ENCODE measurements at regions not wholly inside any gene's neighbourhood (a gene's known extent, or its start where the extent isn't known, plus 50 kb on each side); places are given as distances from the start of the nearest gene placed in this dataset.

- 58 to 65% methylated on average over 3 of the region's 3 CpGs for WGBS, 2 donors
These were observed 353.0 kb upstream of the SFSWAP start for GRCh38 chr12:131357920-131358319.

GRCh38 chr12:131362291-131363211 is 348.3 kb upstream of the SFSWAP start:
- intact Hi-C loops (cut with DNase I; ENCODE audit: low total_unique reads), result no loop called here
- 75 to 83% methylated on average over 12 of the region's 12 CpGs for WGBS, 2 donors
- H3K4me3 ChIP-seq (ENCODE audit: low read depth, poor library complexity, severe bottlenecking), result no peak overlapping the region
- peak in 1 of 2 donors; percentile 59 for DNase-seq (ENCODE audit: low spot score in 2 of 2)
- TF ChIP-seq POLR2A (IDR thresholded peaks at IDR 0.05) (no peak), CTCF (IDR thresholded peaks at IDR 0.05) (no peak)

More at GRCh38 chr12:131357920-131358319, 353.0 kb upstream of the SFSWAP start:
- intact Hi-C loops (cut with DNase I; ENCODE audit: low total_unique reads), result no loop called here
- DNase-seq (ENCODE audit: low spot score in 2 of 2), result peak in 1 of 2 donors; percentile 18
- H3K4me3 ChIP-seq (ENCODE audit: low read depth, poor library complexity, severe bottlenecking), result no peak overlapping the region
- no peak for TF ChIP-seq CTCF (IDR thresholded peaks at IDR 0.05)
- TF ChIP-seq POLR2A (IDR thresholded peaks at IDR 0.05), result no peak

GRCh38 chr12:131363393-131363792 is 347.5 kb upstream of the SFSWAP start:
- no peak for TF ChIP-seq POLR2A (IDR thresholded peaks at IDR 0.05)
- TF ChIP-seq CTCF (IDR thresholded peaks at IDR 0.05), result no peak
- peak in 1 of 2 donors; percentile 67 for DNase-seq (ENCODE audit: low spot score in 2 of 2)
- intact Hi-C loops (cut with DNase I; ENCODE audit: low total_unique reads), result no loop called here

GRCh38 chr12:131363841-131364495 is 346.9 kb upstream of the SFSWAP start:
- TF ChIP-seq POLR2A (IDR thresholded peaks at IDR 0.05) (no peak), CTCF (IDR thresholded peaks at IDR 0.05) (no peak)
- H3K4me3 ChIP-seq (ENCODE audit: low read depth, poor library complexity, severe bottlenecking), result no peak overlapping the region
- intact Hi-C loops (cut with DNase I; ENCODE audit: low total_unique reads), result no loop called here
- WGBS, 2 donors, result 58 to 64% methylated on average over 13 of the region's 14 CpGs
- DNase-seq (ENCODE audit: low spot score in 2 of 2), result peak in 1 of 2 donors; percentile 63

More at GRCh38 chr12:131363393-131363792, 347.5 kb upstream of the SFSWAP start:
- H3K4me3 ChIP-seq (ENCODE audit: low read depth, poor library complexity, severe bottlenecking), result no peak overlapping the region
- WGBS, 2 donors, result 81 to 90% methylated on average over 7 of the region's 7 CpGs

DNA sequence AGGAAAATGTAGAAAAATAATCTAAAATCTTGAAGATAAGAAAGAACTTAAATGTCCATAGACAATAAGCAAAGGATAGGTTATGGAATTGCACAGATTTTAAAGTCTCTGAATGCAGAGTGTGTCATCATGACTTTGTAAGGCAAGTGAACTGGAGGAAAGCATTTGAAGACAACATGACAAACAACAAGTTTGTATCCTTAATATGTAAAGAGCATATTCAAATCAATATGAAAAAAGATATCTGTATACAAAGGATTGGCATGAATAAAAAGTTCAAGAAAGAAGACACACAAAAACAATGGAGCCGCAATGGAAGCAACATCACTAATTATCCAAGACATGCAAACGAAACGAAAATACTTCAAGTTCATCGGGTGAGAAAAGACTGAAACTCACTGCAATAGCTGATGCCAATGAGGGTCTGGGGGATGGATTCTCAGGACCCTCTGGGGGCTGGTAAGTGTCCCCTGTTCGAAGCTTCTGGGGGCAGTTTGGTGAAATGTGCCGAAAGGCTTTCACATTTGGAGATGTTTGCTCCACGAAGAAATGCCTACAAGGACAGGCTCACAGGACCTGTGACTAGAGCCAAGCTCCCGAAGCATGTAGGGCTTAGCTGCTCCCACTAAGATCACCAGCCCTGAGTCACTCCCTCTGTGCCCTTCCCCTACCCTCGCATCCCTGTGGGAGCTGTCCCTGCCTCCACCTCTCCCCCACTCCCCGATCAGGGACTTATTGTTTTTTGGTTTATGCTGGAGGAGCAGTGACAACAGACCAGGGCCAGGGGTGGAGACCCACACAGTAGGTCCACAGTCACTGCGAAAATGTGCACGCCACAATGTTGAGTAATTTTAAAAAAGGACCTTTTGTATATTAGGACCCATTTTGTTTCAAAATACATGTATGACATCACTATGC is 345.7 kb upstream of the SFSWAP start:
- 81 to 88% methylated on average over 12 of the region's 12 CpGs for WGBS, 2 donors
- TF ChIP-seq CTCF (IDR thresholded peaks at IDR 0.05) (no peak), POLR2A (IDR thresholded peaks at IDR 0.05) (no peak)
- H3K4me3 ChIP-seq (ENCODE audit: low read depth, poor library complexity, severe bottlenecking), result no peak overlapping the region
- intact Hi-C loops (cut with DNase I; ENCODE audit: low total_unique reads), result no loop called here
- peak in 1 of 2 donors; percentile 82 for DNase-seq (ENCODE audit: low spot score in 2 of 2)

Data from lower leg skin (tissue), 4 donors.